H7 (cell line): ENCODE measurements at regions not wholly inside any gene's neighbourhood (a gene's known extent, or its start where the extent isn't known, plus 50 kb on each side); places are given as distances from the start of the nearest gene placed in this dataset.

Experiments used
- DNase-seq: peaks from one replicate; pipeline ENCODE4 v3.0.0; 2012
- H3K27me3 ChIP-seq: 2 replicates; pipeline ENCODE4 v1.6.0; 2011; ENCODE audit warnings: mild to moderate bottlenecking, low read length; ENCODE audit not compliant: control insufficient read depth, insufficient read depth
- H3K36me3 ChIP-seq: replicated peaks from 2 replicates; pipeline ENCODE4 v1.5.1; 2011; ENCODE audit warnings: low read length; ENCODE audit not compliant: control insufficient read depth, insufficient read depth
- H3K4me3 ChIP-seq: 2 replicates; pipeline ENCODE4 v1.5.1; 2011; ENCODE audit warnings: low read depth, mild to moderate bottlenecking, control low read depth, low read length, moderate library complexity; ENCODE audit not compliant: insufficient read depth

DNA sequence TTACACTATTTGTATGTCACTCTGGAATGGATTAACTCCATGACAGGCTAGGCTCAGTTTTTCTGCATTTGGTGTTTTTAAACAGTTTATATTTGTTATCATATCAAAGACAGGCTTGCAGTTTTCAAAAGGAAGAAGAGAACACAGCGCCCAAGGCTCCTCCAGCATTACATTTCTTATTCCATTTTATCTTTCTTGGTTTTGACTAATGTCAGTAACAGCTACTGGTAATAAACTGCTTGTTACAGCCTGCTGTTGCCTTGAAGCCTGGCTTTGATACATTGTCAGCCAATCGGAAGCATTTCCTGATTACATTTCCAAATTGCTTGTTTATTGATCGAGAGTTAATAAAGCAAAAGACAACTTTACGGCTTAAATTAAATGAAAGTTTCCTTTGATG lies 166.0 kb upstream of the MDFIC start:
- H3K36me3 ChIP-seq, result no peaks in the 10 kb centered on the region
- H3K4me3 ChIP-seq, result no peak overlapping the region
- no peak for DNase-seq
- no peaks in the 10 kb centered on the region for H3K27me3 ChIP-seq

DNA sequence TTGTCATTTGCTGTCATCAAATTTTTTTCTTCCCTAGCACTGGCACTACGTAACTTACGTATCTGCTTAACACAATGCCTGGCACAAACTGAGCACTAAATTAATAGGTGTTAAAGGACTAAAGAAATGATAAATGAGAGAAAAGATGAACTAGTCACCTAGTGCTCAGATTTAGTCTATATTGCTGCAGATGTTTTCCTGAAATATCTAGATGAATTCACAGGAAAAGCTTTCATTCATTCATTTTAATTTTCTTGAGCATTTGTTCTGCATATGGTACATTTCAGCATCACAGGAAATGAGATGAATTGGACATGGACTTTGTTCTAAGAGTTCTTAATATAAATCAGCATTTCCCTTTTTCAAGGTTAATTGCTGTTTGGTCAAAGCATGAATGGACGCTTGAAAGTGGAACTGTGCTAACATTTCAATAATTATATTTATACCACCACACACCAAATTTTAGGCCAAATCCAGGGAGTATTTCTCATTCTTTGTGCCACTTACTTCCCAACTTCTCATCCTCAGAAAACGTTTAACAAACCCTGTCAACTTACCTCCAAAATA lies 163.2 kb upstream of the MDFIC start:
- Histone ChIP-seq H3K36me3 (no peaks in the 10 kb centered on the region), H3K4me3 (no peak overlapping the region), H3K27me3 (no peaks in the 10 kb centered on the region)
- no peak for DNase-seq

DNA sequence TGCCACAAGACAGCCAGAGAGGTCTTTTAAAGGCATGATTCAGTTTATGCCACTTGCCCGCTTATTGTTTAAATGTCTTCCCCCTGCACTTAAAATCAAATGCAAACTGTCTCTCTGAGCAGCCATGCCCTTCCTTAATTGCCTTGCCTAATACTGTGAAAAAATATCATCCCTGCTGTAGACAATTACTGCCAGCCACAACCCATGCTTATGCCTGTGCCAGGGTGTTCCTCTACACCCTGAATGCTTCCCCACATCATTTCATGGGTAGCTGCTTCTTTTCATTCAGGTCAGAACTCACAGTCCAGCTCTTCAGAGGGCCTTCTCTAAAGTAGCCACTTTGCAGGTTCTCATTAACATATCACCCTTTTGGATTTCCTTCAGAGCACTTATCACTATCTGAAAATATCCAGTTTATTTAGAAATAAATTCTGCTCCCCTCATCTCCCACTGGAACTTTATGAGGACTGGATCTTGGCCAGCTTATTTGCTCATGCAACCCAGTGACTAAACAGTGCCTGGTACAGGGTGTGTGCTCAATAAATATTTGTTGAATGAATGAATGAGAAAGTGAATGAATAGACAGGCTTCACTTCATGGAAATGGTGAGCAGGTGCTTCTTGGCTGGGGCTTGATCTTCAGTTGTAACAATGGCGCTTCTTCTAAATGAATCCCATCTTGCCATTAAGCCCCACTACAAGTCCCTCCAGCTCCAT lies 162.4 kb upstream of the MDFIC start:
- Histone ChIP-seq H3K4me3 (no peak overlapping the region), H3K27me3 (no peaks in the 10 kb centered on the region), H3K36me3 (no peaks in the 10 kb centered on the region)
- DNase-seq, result no peak

DNA sequence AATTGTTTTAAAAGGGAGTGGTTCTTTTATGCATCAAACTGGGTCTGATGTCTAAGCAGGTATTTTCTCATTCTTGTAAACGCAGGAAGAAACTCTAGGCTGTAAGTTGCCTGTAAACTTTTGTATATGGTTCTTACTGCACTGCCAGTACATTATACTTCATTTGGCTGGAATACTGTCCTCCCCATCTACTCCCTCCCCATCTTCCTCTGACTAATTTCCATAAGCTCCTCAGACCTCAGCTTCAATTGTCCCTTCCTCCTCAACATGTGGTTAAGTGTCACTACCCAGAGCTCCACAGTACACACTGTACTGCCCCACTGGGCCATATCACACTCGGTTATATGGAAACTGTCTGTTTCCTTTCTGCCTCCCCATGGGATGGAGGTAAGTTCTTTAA lies 161.4 kb upstream of the MDFIC start:
- no peak for DNase-seq
- H3K36me3 ChIP-seq, result no peaks in the 10 kb centered on the region
- no peak overlapping the region for H3K4me3 ChIP-seq

GRCh38 chr7:114761973-114762372 lies 159.9 kb upstream of the MDFIC start:
- H3K36me3 ChIP-seq, result no peaks in the 10 kb centered on the region
- no peak overlapping the region for H3K4me3 ChIP-seq
- DNase-seq, result no peak
- H3K27me3 ChIP-seq, result no peaks in the 10 kb centered on the region

More for the DNA sequence above, 161.4 kb upstream of the MDFIC start:
- H3K27me3 ChIP-seq, result no peaks in the 10 kb centered on the region

- H3K4me3 ChIP-seq, result no peak overlapping the region
- no peaks in the 10 kb centered on the region for H3K36me3 ChIP-seq
- H3K27me3 ChIP-seq, result no peaks in the 10 kb centered on the region
- no peak for DNase-seq
Observed at GRCh38 chr7:114765331-114766040, 156.4 kb upstream of the MDFIC start.

- no peaks in the 10 kb centered on the region for H3K36me3 ChIP-seq
- no peaks in the 10 kb centered on the region for H3K27me3 ChIP-seq
- no peak overlapping the region for H3K4me3 ChIP-seq
- DNase-seq, result no peak
Observed at GRCh38 chr7:114766041-114766356, 155.9 kb upstream of the MDFIC start.

DNA sequence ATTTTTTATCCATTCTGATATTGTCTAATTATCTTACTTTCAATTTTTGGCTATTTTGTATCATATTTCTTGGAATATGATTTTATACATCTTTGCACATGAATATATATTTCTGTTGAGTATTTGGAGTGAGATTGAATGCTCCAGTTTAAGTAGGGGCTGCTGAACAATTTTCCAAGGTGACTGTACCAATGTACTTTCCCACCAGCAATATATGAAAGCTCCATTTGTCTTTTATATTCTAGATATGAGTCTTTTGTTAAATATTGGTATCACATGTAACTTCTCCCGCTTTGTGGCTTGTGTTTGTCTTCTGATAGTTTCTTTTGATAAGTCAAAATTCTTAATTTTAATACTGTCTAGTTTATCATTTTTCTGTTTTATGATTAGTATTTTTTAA lies 144.6 kb upstream of the MDFIC start:
- Histone ChIP-seq H3K27me3 (no peaks in the 10 kb centered on the region), H3K36me3 (no peaks in the 10 kb centered on the region), H3K4me3 (no peak overlapping the region)
- DNase-seq, result no peak

GRCh38 chr7:114783508-114783907 lies 138.4 kb upstream of the MDFIC start:
- H3K27me3 ChIP-seq, result no peaks in the 10 kb centered on the region
- DNase-seq, result no peak
- no peak overlapping the region for H3K4me3 ChIP-seq
- no peaks in the 10 kb centered on the region for H3K36me3 ChIP-seq

- H3K36me3 ChIP-seq, result no peaks in the 10 kb centered on the region
- DNase-seq, result no peak
- H3K4me3 ChIP-seq, result no peak overlapping the region
- no peaks in the 10 kb centered on the region for H3K27me3 ChIP-seq
Observed at GRCh38 chr7:114784177-114784576, 137.7 kb upstream of the MDFIC start.

DNA sequence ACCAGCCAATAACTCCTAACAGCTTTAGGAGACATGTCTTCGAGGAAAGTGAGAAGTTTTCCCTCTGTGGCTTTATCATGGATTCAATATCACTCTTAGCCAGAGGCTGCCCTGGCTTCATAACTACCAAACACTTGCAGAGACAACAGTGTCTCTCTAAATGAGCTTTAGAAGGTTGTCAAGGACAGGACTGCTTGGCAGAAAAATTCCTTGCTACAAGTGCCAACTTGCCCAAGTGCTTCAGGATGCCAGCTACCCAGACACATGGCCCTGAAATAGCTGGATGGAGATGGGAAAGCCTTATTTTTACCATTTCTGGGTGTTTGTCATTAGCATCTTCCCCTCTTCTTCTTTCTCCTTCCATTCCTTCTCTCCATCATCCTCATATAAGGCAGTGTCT lies 137.1 kb upstream of the MDFIC start:
- no peak overlapping the region for H3K4me3 ChIP-seq
- no peak for DNase-seq
- no peaks in the 10 kb centered on the region for H3K27me3 ChIP-seq

DNA sequence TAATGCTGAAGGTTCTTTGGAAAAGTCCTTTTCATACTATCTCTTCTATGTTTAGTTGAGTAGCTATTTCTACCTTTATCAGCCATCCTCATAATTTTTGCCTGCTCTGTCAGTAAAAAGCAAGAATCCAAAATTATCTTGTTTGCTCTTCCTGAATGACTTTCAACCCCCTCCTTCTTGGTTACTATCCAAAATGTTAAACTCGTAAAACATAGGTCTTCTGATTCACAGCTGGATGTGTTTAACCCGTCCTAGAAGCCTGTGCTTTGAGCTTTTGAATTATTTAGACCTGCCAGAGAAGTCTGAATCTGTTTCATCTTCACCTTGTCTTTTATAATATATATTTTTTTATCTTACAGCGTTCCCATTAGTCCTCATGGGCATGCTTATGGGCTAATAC lies 136.4 kb upstream of the MDFIC start:
- DNase-seq, result no peak
- H3K36me3 ChIP-seq, result no peaks in the 10 kb centered on the region
- H3K27me3 ChIP-seq, result no peaks in the 10 kb centered on the region
- no peak overlapping the region for H3K4me3 ChIP-seq

More for the DNA sequence above, 137.1 kb upstream of the MDFIC start:
- H3K36me3 ChIP-seq, result no peaks in the 10 kb centered on the region

- no peak overlapping the region for H3K4me3 ChIP-seq
- no peaks in the 10 kb centered on the region for H3K36me3 ChIP-seq
- no peak for DNase-seq
- no peaks in the 10 kb centered on the region for H3K27me3 ChIP-seq
Observed at GRCh38 chr7:114786455-114786854, 135.4 kb upstream of the MDFIC start.

- no peaks in the 10 kb centered on the region for H3K36me3 ChIP-seq
- H3K27me3 ChIP-seq, result no peaks in the 10 kb centered on the region
- no peak overlapping the region for H3K4me3 ChIP-seq
- DNase-seq, result no peak
Observed at GRCh38 chr7:114787556-114787955, 134.3 kb upstream of the MDFIC start.

- no peak for DNase-seq
- no peaks in the 10 kb centered on the region for H3K36me3 ChIP-seq
- H3K4me3 ChIP-seq, result no peak overlapping the region
- H3K27me3 ChIP-seq, result no peaks in the 10 kb centered on the region
Observed at GRCh38 chr7:114788706-114789105, 133.2 kb upstream of the MDFIC start.
